ENCODE measurements at regions not wholly inside any gene's neighbourhood (a gene's known extent, or its start where the extent isn't known, plus 50 kb on each side); places are given as distances from the start of the nearest gene placed in this dataset.

DNA sequence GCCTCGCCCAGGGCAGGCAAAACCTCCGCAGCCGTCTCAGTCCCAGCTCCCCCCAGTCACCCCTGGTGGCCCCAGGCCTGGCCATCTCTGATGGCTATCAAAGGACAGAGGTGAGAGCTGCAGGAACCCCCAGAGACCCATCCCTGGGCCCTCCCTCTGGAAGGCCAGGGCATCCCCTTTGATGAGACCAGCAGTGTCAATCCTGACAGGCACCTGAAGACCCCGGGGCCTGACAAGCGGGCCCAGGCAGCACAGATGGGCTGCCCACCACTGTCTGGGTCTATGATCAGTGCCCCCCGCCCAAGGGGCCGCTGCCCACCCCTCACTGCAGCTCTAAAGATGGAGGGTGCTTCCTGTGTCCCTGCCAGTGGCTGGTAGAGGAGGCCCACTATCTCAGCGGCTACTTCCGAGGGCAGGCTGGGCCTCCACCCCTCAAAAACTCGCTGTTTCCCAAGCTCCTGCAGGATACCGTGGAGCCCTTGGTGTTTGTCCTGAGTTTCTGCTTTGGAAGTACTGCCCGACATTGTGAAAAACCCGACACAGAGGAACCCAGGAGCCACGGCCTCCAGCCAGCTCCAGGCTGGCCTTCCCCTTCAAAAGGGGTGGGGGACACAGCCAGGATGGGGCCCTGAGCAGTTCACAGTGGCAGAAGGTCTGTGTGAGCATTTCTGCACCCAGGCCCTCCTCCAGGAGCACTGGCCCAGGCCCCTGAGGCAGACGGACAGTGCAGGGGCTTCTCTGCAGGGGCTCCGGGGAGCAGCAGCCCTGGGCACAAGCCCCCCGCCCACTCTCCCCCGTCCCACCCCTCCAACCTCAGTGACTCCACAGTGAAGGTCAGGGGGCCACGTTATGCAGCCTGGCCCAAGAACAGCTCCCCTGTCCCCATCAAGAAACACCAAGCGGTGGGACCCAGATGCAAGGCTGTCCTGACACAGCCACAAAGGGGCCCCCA is 99.2 kb downstream of the PDGFA start:
- peaks cover 6% of the 10 kb centered on the region for H3K36me3 Mint-ChIP-seq (ENCODE audit: insufficient read depth, unreplicated experiment)
- peaks cover 4% of the 10 kb centered on the region for H3K9me3 Mint-ChIP-seq (ENCODE audit: low read depth, unreplicated experiment)
- DNase-seq, result no peak
- no peak overlapping the region for H3K4me3 Mint-ChIP-seq (ENCODE audit: low read depth, unreplicated experiment)
- no TSS peak for BruUV-seq (replicated peaks)
- TF ChIP-seq CTCF (IDR thresholded peaks at IDR 0.05; ENCODE audit: unreplicated experiment), result no peak
- H3K27me3 Mint-ChIP-seq (ENCODE audit: unreplicated experiment), result peaks cover 57% of the 10 kb centered on the region
- CTCF ChIA-PET, result interaction anchor here (0.6 to 0.8 kb wide), 3 partner anchors 172 to 1842 kb away, joined by 3 to 4 read pairs (median 3); no protein-coding TSS in a partner anchor
- intact Hi-C loops (cut with micrococcal nuclease; ENCODE audit: unreplicated experiment), result no loop called here
- H3K27ac Mint-ChIP-seq (ENCODE audit: unreplicated experiment), result no peak overlapping the region
- H3K4me1 Mint-ChIP-seq (ENCODE audit: low read depth, unreplicated experiment), result no peaks in the 10 kb centered on the region

DNA sequence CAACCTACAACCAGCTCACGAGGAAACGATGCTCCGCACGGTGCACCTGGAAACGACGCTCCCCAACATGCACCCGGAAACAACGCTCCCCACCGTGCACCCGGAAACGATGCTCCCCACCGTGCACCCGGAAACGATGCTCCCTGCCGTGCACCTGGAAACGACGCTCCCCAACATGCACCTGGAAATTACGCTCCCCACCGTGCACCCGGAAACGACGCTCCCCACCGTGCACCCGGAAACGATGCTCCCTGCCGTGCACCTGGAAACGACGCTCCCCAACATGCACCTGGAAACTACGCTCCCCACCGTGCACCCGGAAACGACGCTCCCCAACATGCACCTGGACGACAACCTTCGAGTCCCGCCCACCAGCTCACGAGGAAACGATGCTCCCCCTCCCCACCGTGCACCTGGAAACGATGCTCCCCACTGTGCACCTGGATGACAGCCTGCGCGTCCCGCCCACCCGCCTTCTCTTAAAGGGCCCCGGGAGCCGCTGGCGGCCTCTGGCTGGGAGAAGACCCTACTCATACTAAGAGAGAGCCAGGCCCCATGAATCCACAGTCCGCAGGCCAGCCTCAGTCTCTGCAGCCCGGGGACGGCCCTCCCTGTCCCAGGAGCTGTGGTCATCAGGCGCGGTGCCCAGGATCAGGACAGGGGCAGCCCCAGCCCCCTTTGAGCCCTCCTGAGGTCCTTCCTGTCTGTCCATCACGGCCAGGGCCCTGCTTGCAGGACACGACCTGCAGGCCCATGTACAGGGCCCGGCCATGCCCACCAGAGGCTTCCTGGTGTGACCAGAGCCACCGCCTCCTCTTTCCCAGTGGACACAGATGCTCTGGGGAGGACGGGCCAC is 98.3 kb downstream of the PDGFA start:
- Mint-ChIP-seq H3K27me3 (ENCODE audit: unreplicated experiment) (peaks cover 59% of the 10 kb centered on the region), H3K4me1 (ENCODE audit: low read depth, unreplicated experiment) (no peaks in the 10 kb centered on the region), H3K9me3 (ENCODE audit: low read depth, unreplicated experiment) (peaks cover 4% of the 10 kb centered on the region), H3K27ac (ENCODE audit: unreplicated experiment) (no peak overlapping the region), H3K4me3 (ENCODE audit: low read depth, unreplicated experiment) (no peak overlapping the region), H3K36me3 (ENCODE audit: insufficient read depth, unreplicated experiment) (peaks cover 6% of the 10 kb centered on the region)
- intact Hi-C loops (cut with micrococcal nuclease; ENCODE audit: unreplicated experiment), result no loop called here
- DNase-seq, result no peak
- CTCF ChIA-PET, result interaction anchor here (0.6 to 0.8 kb wide), 2 partner anchors 245 to 1841 kb away, joined by 3 to 4 read pairs; no protein-coding TSS in a partner anchor
- no TSS peak for BruUV-seq (replicated peaks)
- TF ChIP-seq CTCF (IDR thresholded peaks at IDR 0.05; ENCODE audit: unreplicated experiment), result no peak

DNA sequence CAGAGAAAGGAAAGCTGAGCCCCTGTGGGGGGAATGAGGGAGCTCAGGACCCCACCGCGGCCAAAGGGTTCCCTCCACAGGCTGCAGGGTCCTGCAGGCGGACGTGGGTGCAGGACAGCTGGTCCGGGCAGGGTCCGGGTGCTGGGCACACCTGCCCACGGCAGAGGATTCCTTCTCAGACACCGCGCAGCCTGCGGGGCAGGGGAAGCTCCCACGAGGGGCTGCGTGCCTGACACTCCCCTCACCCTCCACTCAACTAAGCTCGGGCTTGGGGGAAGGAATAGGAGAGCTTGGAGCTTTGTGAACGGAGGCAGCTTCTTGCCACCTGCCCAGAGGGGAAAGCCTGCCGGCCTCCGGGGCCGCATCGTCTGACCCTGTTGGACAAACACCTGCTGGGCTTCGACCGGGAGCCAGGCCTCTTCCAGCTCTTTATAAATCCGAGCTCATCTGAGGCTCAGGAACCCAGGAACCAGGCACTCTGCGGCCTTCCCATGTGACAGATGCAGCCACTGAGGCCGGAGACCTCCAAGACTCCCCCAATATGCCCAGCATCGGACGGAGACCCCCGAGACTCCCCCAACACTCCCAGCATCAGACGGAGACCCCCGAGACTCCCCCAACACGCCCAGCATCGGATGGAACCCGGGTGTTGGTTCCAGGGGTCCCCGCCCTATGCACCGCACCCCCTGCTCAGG is 97.3 kb downstream of the PDGFA start:
- Mint-ChIP-seq H3K9me3 (ENCODE audit: low read depth, unreplicated experiment) (peaks cover 3% of the 10 kb centered on the region), H3K36me3 (ENCODE audit: insufficient read depth, unreplicated experiment) (peaks cover 3% of the 10 kb centered on the region), H3K27me3 (ENCODE audit: unreplicated experiment) (peaks cover 69% of the 10 kb centered on the region), H3K4me3 (ENCODE audit: low read depth, unreplicated experiment) (no peak overlapping the region), H3K27ac (ENCODE audit: unreplicated experiment) (no peak overlapping the region), H3K4me1 (ENCODE audit: low read depth, unreplicated experiment) (no peaks in the 10 kb centered on the region)
- DNase-seq, result no peak
- no peak for TF ChIP-seq CTCF (IDR thresholded peaks at IDR 0.05; ENCODE audit: unreplicated experiment)
- intact Hi-C loops (cut with micrococcal nuclease; ENCODE audit: unreplicated experiment), result no loop called here
- CTCF ChIA-PET, result no interaction called here
- no TSS peak for BruUV-seq (replicated peaks)

- no TSS peak for BruUV-seq (replicated peaks)
- TF ChIP-seq CTCF (IDR thresholded peaks at IDR 0.05; ENCODE audit: unreplicated experiment), result no peak
- no peaks in the 10 kb centered on the region for H3K36me3 Mint-ChIP-seq (ENCODE audit: insufficient read depth, unreplicated experiment)
- peaks cover 74% of the 10 kb centered on the region for H3K27me3 Mint-ChIP-seq (ENCODE audit: unreplicated experiment)
- CTCF ChIA-PET, result no interaction called here
- intact Hi-C loops (cut with micrococcal nuclease; ENCODE audit: unreplicated experiment), result no loop called here
- H3K27ac Mint-ChIP-seq (ENCODE audit: unreplicated experiment), result no peak overlapping the region
- no peaks in the 10 kb centered on the region for H3K4me1 Mint-ChIP-seq (ENCODE audit: low read depth, unreplicated experiment)
- H3K9me3 Mint-ChIP-seq (ENCODE audit: low read depth, unreplicated experiment), result peaks cover 2% of the 10 kb centered on the region
- no peak for DNase-seq
- H3K4me3 Mint-ChIP-seq (ENCODE audit: low read depth, unreplicated experiment), result no peak overlapping the region
Observed at GRCh38 chr7:422886-423225, 96.8 kb downstream of the PDGFA start.
